K562 (cell line): ENCODE measurements at regions not wholly inside any gene's neighbourhood (a gene's known extent, or its start where the extent isn't known, plus 50 kb on each side); places are given as distances from the start of the nearest gene placed in this dataset.

ENCODE experiments used
- DACH1 ChIP-seq: fragments of 450-650 bp; IDR thresholded peaks from 2 replicates; pipeline ENCODE4 v1.6.1; 2018; ENCODE audit not compliant: partially characterized antibody
- DDX20 ChIP-seq: fragments of 450-650 bp; IDR thresholded peaks from 2 replicates; pipeline ENCODE4 v1.6.1; 2016; ENCODE audit warnings: missing genetic modification characterization, low read depth, mild to moderate bottlenecking, missing compliant biosample characterization, moderate library complexity
- HMBOX1 ChIP-seq: sonication (generic); IDR thresholded peaks from 2 replicates; pipeline ENCODE4 v1.6.1; 2016
- ZNF584 ChIP-seq: fragments of 200-800 bp; sonication (Bioruptor generic); IDR thresholded peaks from 2 replicates; pipeline ENCODE4 v1.6.1; 2016; ENCODE audit warnings: low read depth, mild to moderate bottlenecking, missing genetic modification characterization, missing compliant biosample characterization
- ZNF830 ChIP-seq: fragments of 250-450 bp; sonication (Bioruptor Pico); IDR thresholded peaks from 2 replicates; pipeline ENCODE4 v1.5.0; 2021; ENCODE audit warnings: mild to moderate bottlenecking
- TF ChIP-seq, protein P1 (sequence below): fragments of 450-650 bp; IDR thresholded peaks from 2 replicates; pipeline ENCODE4 v1.6.1; 2016; ENCODE audit warnings: low read depth

- TF ChIP-seq, protein P1, sequence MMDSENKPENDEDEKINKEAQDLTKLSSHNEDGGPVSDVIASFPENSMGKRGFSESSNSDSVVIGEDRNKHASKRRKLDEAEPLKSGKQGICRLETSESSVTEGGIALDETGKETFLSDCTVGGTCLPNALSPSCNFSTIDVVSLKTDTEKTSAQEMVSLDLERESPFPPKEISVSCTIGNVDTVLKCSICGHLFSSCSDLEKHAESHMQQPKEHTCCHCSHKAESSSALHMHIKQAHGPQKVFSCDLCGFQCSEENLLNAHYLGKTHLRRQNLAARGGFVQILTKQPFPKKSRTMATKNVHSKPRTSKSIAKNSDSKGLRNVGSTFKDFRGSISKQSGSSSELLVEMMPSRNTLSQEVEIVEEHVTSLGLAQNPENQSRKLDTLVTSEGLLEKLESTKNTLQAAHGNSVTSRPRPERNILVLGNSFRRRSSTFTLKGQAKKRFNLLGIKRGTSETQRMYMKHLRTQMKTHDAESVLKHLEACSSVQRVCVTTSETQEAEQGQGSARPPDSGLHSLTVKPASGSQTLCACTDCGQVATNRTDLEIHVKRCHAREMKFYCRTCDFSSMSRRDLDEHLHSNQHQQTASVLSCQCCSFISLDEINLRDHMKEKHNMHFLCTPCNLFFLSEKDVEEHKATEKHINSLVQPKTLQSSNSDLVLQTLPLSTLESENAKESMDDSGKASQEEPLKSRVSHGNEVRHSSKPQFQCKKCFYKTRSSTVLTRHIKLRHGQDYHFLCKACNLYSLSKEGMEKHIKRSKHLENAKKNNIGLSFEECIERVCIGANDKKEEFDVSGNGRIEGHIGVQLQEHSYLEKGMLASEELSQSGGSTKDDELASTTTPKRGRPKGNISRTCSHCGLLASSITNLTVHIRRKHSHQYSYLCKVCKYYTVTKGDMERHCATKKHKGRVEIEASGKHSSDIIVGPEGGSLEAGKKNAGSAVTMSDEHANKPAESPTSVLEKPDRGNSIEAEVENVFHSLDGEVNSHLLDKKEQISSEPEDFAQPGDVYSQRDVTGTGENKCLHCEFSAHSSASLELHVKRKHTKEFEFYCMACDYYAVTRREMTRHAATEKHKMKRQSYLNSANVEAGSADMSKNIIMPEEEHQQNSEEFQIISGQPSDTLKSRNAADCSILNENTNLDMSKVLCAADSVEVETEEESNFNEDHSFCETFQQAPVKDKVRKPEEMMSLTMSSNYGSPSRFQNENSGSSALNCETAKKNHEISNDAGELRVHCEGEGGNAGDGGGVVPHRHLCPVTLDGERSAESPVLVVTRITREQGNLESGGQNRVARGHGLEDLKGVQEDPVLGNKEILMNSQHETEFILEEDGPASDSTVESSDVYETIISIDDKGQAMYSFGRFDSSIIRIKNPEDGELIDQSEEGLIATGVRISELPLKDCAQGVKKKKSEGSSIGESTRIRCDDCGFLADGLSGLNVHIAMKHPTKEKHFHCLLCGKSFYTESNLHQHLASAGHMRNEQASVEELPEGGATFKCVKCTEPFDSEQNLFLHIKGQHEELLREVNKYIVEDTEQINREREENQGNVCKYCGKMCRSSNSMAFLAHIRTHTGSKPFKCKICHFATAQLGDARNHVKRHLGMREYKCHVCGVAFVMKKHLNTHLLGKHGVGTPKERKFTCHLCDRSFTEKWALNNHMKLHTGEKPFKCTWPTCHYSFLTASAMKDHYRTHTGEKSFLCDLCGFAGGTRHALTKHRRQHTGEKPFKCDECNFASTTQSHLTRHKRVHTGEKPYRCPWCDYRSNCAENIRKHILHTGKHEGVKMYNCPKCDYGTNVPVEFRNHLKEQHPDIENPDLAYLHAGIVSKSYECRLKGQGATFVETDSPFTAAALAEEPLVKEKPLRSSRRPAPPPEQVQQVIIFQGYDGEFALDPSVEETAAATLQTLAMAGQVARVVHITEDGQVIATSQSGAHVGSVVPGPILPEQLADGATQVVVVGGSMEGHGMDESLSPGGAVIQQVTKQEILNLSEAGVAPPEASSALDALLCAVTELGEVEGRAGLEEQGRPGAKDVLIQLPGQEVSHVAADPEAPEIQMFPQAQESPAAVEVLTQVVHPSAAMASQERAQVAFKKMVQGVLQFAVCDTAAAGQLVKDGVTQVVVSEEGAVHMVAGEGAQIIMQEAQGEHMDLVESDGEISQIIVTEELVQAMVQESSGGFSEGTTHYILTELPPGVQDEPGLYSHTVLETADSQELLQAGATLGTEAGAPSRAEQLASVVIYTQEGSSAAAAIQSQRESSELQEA, result no peak
- TF ChIP-seq DDX20 (no peak), HMBOX1 (no peak), ZNF830 (CRISPR knock-in tag) (no peak), ZNF584 (CRISPR knock-in tag) (no peak), DACH1 (no peak)
Observed at GRCh38 chr18:68270017-68270416, 444.9 kb downstream of the TMX3 start (continued).
